GM04503 (cell line): ENCODE measurements at regions not wholly inside any gene's neighbourhood (a gene's known extent, or its start where the extent isn't known, plus 50 kb on each side); places are given as distances from the start of the nearest gene placed in this dataset.
"Not testable (repeated sequence)": the region's sequence is repeated elsewhere in the genome, so short reads cannot be mapped to it uniquely, and the experiment has no call there.

Source experiments
- DNase-seq: peaks from one replicate; pipeline ENCODE4 v3.0.0-alpha.2; 2012; ENCODE audit warnings: low read depth

- DNase-seq: no peak
These were observed 143.7 kb upstream of the ATXN1 start for GRCh38 chr6:16904957-16905356.

DNA sequence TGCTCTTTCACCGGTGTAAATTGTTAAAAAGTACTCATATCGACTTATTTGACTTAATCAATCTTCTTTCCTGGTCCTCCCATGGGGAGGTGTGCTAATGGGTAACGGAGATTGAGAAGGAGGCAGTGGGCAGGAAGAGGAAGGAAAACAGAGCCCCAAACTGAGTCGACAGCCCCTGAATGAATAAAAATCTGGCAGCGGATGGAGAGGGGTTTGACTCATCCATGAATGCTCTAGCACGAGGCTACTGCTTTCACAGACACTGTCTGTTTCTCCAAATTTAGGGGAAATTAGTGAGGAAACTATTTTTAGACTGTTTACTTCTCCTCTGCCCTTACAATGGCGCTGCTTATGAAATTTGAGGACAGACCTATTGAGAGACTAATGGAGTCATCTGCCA lies 142.2 kb upstream of the ATXN1 start:
- DNase-seq: no peak

DNA sequence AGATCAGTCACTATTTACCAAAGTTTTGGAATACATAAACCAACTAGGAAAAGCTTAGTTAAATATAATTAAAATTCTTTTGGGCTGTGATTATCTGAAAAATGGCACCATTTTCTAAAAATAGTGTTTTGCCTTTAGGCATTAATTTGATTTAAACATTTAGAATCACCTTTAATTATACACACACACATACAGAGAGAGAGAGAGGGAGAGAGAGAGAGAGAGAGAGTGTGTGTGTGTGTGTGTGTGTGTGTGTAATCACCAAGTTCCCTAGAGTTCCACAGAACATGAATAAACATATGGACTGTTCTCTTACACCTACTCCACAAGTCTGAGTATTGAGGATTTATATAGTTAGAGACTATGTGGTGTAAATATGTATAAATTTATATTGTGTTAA lies 141.2 kb upstream of the ATXN1 start:
- DNase-seq: no peak

- DNase-seq: peak; percentile 42
These were observed 140.5 kb upstream of the ATXN1 start for GRCh38 chr6:16901782-16902181.

DNA sequence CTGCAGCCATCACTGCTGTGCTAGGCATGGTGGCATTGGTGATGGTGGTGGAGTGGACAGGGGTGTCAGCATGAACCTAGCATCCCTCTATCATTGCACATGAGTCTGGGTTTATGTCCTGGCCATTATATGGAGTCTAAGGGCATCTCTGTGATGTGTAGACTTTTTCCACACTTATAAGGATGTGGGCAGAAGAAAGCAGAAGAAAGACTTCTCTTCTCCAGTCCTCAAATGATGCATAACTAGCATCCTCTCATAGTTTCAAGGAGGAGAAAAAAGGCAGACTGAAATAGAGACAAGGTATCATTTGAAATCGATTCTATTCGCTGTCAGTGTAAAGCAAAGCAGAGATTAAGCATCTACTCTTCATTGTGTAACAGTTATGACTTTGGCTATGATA lies 140.0 kb upstream of the ATXN1 start:
- DNase-seq: no peak

DNA sequence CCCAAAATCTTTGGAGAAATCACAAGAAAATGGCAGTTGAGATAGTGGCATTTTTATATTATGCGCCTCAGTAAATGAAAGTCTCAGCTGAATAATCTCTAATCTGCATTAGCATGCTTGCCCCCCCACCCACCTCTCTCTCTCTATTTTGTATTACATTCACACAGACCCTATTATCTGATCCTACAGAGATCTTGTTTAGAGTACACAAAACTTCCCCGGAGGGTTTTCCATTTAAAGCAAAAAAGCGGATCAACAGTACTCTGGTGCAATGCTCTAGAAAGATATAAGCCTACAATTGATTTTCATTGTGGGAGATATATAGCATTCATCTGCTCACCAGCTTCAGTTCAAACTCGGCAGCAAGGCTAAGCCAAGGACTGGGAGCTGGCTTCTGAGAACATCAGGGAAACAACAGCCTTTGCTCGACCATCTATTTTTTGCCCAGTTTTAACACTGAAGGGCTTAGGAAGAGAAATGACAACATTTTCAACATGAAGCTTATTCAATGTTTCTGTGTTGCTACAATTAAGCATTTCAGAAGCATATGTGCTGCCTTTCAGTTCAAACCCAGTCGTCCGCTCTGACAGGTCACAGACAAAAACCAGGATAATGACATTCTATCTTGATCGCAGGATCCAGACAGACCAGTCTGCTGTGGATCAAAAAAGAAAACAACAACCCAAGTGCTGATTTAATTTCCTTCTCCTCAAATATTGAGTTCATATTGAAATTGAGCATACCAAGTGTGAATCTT lies 137.6 kb upstream of the ATXN1 start:
- DNase-seq: no peak

- no peak for DNase-seq
These were observed 136.4 kb upstream of the ATXN1 start for GRCh38 chr6:16897669-16898068.

GRCh38 chr6:16894301-16894700 lies 133.0 kb upstream of the ATXN1 start:
- DNase-seq: no peak

DNA sequence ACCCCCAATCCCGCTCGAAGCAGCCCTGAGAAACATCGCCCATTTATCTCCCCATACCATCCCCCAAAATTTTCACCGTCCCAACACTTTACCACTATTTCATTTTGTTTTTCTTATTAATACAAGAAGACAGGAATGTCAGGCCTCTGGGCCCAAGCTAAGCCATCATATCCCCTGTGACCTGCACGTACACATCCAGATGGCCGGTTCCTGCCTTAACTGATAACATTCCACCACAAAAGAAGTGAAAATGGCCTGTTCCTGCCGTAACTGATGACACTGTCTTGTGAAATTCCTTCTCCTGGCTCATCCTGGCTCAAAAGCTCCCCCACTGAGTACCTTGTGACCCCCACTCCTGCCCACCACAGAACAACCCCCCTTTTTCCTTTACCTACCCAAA lies 129.8 kb upstream of the ATXN1 start:
- not testable (repeated sequence) for DNase-seq

GRCh38 chr6:16885411-16886160 lies 124.3 kb upstream of the ATXN1 start:
- no peak for DNase-seq

- DNase-seq: no peak
These were observed 123.3 kb upstream of the ATXN1 start for GRCh38 chr6:16884526-16884925.

DNA sequence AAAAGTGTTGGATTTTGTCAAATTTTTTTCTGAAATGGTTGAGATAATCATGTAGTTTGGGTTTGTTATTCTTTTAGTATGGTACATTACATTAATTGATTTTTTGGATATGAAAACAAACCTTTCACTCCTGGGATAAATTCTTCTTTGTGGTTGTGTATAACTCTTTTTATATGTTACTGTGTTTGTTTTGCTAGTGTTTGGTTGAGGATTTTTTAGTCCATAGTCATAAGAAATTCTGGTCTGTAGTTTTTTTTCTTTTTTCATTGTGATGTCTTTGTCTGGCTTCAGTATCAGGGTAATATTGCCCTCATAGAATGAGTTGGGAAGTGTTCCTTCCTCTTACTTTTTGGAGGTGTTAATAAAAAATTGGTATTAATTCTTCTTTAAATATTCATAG lies 122.2 kb upstream of the ATXN1 start:
- DNase-seq: no peak

- DNase-seq: no peak
These were observed 121.0 kb upstream of the ATXN1 start for GRCh38 chr6:16882230-16882629.

DNA sequence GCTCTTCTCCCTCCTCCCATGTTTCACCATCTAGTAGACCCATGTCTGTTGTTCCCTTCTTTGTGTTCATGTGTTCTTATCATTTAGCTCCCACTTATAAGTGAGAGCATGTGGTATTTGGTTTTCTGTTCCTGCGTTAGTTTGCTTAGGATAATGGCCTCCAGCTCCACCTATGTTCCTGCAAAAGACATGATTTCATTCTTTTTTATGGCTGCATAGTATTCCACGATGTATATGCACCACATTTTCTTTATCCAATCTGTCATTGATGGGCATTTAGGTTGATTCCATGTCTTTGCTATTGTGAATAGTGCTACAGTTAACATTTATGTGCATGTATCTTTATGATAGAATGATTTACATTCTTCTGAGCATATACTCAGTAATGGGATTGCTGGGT lies 115.6 kb upstream of the ATXN1 start:
- DNase-seq: not testable (repeated sequence)

DNA sequence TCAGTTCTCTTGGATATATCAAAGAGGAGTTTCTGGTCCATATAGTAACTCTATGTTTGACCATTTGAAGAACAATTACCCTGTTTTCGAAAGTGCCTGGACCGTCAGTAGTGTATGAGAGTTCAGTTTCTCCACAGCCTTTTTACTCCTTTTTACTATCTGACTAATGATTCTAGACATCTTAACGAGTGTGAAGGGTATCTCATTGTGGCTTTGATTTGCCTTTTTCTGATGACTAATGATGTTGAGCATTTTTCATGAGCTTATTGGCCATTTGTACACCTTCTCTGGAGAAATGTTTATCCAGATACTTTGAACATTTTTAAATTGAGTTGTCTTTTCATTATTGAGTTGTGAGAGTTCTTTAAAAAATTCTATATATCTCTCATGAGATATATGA lies 114.9 kb upstream of the ATXN1 start:
- no peak for DNase-seq

DNA sequence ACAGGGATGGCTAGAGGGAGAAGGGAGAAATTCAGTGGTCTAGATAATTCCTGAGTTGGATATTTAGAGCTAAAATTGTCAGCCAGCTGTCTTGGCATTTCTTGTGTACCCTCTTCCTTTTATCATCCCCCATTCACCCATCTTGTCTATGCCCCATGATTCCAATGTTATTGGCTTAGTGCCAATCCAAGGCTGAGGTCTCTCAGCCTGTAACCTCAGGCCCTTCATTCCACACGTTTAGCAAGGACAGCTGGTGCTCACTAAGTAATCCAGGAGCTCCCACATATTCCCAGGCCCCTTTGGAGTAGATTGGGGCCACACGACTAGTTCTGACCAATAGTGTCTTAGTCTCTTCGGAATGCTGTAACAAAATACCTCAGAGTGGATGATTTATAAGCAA lies 112.4 kb upstream of the ATXN1 start:
- no peak for DNase-seq

DNA sequence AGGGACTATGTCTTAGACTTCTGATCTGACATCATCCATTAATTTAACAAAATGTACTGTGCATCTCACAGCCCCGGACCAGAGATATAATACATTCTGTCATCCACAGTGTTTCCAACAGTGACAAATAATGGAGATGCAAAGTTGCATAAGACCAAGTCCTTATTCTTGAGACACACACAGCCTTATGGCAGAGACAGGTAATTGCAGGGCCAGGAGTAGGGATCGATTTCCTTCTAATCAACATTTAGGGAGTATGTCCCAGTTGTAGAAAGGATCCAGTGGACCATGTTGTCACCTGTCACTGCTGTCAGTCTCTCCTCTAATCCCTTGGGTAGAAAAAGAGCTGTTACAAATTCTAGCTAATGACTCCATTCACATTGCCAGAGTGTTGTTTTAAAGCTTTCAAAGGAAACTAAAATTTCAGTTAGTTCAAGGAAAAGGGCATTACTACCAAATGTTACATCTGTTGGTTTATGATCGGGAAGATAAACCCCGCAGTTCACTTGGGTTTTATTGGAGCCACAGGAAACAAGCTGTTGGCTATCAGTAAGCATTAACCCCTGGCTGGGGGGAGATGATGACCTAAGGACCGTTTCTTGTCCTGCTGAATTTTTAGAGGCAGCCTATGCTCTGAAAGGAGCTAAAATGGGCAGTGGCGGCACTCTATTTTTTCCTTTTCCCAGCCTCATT lies 111.4 kb upstream of the ATXN1 start:
- no peak for DNase-seq

DNA sequence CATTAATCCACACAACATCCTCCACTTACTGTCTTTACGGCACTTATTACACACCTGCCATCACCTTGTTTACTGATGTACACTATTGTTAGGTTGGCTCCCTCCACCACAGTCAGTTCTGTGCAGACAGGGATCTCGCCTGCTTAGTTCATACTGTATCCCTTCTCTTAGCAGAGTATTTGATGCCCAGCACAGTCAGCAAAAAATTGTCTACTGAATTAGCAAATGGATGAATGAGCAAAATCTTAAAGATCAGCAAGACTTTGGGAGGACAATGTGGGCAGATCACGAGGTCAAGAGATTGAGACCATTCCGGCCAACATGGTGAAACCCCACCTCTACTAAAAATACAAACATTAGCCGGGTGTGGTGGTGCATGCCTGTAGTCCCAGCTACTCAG lies 109.8 kb upstream of the ATXN1 start:
- DNase-seq: no peak

DNA sequence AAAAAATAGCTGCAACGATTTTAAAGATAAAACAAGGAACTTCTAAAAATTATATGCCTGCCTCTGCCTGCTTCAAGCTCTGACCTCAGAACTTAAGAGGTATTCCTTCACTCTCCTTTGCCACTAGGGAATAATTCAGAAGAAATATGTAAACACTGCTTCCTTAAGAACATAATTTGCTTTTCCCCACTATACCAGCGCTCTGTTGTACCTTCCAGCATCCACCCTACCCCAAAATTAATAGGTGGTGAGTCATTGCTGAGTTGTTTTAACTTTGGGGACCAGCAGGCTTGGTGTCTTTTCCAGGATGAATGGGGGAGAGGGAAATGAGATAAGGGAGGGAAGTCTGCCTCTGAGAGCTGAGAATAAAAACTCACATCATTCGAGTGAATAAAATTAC lies 107.7 kb upstream of the ATXN1 start:
- no peak for DNase-seq

DNA sequence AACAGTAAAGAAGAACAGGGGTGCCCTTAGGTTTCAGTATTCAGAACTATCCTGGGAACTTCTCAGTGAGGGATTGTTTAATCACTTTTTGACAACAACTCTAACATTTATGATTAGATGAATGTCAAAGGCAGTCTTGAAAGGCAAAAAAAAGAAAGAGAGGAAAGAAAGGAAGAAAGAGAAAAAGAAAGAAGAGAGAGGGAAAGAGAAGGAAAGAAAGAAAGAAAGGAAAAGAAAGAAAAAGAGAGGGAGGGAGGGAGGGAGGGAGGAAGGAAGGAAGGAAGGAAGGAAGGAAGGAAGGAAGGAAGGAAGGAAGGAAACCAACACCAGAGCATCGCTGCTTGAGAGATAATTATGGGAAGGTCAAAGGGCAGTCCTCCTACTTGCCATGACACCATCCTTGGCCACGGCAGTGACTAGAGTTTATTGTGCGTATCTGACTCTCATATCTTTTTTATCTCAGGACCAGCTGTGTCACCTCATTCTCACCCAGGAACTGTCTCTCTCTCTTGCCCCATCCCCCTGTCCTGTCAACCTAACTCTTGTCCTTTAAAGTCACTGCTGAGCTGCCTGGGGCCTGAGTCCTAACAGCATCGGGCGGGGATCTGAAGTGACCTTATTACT lies 96.8 kb upstream of the ATXN1 start:
- DNase-seq: no peak

GRCh38 chr6:16855460-16855859 lies 94.2 kb upstream of the ATXN1 start:
- DNase-seq: no peak

DNA sequence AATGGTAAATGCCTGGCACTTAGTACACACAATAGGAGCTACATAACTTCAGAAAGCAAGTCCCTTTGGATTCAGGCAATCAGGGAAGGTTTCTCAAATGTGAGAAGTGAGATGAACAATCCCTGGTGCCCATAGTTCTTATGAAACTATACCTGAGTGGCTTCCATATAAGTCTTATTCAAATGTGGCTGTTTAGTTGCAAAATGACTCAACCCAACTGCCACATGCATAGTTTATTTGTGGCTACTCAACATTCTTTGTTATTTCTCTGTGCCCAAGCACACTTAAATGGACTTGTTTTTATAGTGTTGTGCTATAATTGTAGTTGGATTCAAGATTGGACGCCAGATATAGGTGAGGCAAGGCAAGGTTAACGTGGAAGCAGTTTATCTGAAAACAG lies 93.7 kb upstream of the ATXN1 start:
- DNase-seq: no peak

GRCh38 chr6:16852671-16853070 lies 91.4 kb upstream of the ATXN1 start:
- no peak for DNase-seq
